ENCODE measurements at regions not wholly inside any gene's neighbourhood (a gene's known extent, or its start where the extent isn't known, plus 50 kb on each side); places are given as distances from the start of the nearest gene placed in this dataset.
"Not testable (repeated sequence)": the region's sequence is repeated elsewhere in the genome, so short reads cannot be mapped to it uniquely, and the experiment has no call there.

GRCh38 chr7:76932957-76933356 lies 99.2 kb downstream of the SPDYE17 start:
- TF ChIP-seq POLR2A (IDR thresholded peaks at IDR 0.05); CTCF (IDR thresholded peaks at IDR 0.05); POLR2AphosphoS5 (IDR thresholded peaks at IDR 0.05); EP300 (IDR thresholded peaks at IDR 0.05; ENCODE audit: low read depth): not testable (repeated sequence)
